HG03280 (cell line): ENCODE measurements at regions not wholly inside any gene's neighbourhood (a gene's known extent, or its start where the extent isn't known, plus 50 kb on each side); places are given as distances from the start of the nearest gene placed in this dataset.
"Not testable (repeated sequence)": the region's sequence is repeated elsewhere in the genome, so short reads cannot be mapped to it uniquely, and the experiment has no call there.

Experiments
- ATAC-seq: cut with Tn5 transposase; IDR thresholded peaks from one replicate; pipeline ENCODE4 v1.9.1; 2021; ENCODE audit warnings: mild to moderate bottlenecking, moderate library complexity; ENCODE audit not compliant: unreplicated experiment

GRCh38 chr17:77332981-77333685, 192.4 kb downstream of the SEC14L1 start:
- no peak for ATAC-seq

DNA sequence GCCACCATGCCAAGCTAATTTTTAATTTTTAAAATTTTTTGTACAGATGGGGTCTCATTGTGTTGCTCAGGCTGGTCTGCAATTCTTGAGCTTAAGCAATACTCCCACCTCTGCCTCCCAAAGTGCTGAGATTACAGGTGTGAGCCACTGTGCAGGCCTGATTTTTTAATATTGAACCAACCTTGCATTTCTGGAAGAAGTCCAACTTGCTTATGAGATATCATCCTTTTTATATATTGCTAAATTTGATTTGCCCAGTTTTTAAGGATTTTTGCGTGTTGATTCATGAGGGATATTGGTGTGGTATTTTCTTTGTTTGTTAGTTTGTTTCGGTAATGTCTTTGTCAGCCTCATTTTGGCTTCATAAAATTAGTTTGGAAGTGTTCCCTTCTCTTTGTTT, 196.4 kb downstream of the SEC14L1 start:
- no peak for ATAC-seq

DNA sequence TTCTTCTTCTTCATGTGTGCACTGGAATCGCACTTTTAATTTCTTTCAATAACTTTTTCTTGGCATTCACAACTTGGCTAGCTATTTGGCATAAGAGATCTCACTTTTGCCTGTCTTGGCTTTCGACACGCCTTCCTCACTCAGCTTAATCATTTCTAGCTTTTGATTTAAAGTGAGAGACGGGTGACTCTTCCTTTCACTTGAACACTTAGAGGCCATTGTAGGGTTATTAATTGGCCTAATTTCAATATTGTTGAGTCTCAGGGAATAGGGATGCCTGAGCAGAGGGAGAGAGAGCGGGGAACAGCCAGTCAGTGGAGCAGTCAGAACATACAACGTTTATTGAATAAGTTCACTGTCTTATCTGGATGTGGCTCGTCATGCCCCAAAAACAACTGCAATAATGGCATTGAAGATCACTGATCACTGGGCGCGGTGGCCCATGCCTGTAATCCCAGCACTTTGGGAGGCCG, 200.3 kb downstream of the SEC14L1 start:
- ATAC-seq = no peak

- ATAC-seq = not testable (repeated sequence)
Measured at GRCh38 chr17:77342656-77342990, 201.9 kb downstream of the SEC14L1 start.

DNA sequence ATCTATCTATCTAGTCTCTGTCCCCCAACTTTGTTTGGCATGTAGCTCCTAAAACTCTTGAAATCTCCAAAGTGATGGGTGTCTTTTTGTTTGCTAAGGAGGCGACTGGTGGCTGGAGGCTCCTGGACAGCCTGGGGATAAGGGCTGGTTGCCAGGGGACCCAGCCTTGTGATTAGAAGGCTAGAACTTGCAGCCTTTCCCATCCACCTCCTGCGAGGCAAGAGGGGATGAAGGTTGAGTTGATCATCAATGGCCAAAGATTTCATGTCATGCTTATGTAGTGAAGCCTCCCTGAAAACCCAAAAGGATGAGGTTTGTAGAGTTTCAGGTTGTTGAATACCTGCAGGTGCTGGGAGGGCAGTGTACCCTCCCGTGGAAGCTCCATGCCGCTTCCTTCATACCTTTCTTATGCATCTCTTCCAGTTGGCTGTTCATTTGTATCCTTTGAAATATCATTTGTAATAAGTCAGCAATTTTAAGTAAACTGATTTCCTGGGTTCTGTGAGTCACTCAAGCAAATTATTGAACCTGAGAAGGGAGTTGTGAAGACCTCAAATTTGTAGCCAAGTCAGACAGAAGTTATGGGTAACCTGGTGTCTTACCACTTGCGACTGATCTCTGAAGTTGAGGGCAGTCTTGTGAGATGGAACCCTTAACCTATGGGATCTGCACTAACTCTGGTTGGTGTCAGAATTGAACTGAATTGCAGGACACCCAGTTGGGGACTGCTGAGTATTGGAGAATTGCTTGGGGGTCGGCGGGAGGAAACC, 202.4 kb downstream of the SEC14L1 start:
- ATAC-seq = no peak

DNA sequence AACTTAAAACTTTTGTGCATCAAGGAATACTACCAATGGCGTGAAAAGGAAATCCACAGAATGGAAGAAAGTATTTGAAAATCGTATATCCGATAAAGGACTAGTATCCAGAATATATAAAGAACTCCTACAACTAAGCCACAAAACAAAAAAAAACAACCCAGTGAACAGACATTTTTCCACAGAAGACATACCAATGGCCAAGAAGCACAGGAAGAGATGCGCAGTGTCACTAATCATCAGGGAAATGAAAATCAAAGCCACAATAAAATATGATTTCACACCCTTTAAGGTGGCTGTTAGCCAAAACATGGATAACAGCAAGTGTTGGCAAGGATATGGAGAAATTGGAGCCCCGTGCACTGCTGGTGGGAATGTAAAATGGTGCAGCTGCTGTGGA, 203.3 kb downstream of the SEC14L1 start:
- no peak for ATAC-seq

- ATAC-seq = no peak
Measured at GRCh38 chr17:77345260-77345910, 204.6 kb downstream of the SEC14L1 start.

DNA sequence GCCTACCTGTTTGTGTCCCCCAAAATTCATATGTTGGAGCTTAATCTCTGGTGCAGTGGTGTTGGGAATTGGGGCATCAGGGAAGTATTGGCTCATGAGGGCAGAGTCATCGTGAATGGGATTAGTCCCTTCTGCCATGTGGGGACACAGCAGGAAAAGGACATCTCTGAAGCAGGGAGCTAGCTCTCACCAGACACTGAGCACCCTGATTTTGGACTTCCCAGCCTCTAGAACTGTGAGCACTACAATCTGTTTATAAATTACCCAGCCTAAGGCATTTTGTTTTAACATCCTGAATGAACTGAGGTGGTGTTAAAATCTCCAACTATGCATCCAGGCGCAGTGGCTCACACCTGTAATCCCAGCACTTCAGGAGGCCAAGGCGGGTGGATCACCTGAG, 206.0 kb downstream of the SEC14L1 start:
- ATAC-seq = no peak

- ATAC-seq = no peak
Measured at GRCh38 chr17:77347544-77347943, 206.8 kb downstream of the SEC14L1 start.

DNA sequence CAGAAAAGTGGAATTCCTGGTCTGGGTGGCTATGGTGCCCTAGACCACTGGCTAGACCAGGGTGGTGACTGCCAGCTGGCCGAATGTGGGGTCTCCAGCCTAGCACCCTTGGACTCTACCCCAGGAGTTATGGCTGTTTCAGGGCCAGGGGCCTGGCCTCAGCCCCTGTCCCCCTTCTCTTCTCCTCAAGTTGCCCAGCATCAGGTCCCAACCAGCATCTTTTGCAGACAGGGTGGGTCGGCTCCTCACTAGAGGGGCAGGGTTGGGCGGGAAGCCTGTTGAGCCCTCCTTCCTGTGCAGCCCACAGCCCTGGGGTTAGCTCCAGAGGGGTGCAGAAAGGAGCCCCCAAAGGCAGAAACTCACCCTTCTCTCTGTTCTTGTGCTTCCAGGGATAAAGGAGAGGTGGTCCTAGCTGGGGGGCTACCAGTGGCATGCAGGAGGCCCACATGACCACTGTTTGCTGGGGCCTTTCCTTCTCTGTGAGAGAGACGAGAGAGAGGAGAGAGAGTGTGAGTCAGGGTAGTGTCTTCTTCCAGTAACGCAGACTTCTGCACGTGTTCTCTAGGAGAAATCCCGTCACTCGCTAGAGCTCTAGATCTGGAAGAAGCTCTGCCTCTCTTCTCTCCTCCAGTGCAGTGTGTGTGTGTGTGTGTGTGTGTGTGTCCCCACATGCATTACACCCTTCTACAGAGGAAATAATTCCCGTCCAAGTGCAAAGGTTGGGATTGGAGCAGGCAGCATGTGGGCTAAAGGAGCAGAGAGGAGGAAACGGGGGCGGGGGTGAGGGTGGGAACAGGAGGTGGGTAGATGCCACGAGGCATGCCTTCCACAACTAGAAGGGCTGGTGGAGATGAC, 209.4 kb downstream of the SEC14L1 start:
- ATAC-seq = no peak

GRCh38 chr17:77352441-77352840, 211.7 kb downstream of the SEC14L1 start:
- ATAC-seq = no peak

DNA sequence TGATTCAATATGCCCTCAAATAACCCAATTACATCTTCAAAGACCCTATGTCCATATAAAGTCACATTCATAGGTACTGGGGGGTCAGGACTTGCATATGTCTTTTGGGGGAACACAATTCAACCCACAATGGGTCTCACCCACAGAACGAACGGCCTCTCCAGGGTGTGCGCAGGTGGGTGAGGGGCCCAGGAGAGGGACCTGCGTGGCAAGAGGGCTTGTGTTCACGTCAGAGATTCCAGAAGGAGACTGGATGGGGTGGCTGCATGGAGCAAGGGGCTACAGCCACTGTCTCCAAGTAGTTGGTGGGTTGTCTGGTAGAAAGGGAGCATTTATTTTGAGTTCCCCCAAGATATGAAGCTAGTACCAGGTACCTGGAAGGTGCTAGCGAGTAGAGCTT, 212.2 kb downstream of the SEC14L1 start:
- no peak for ATAC-seq

GRCh38 chr17:77353684-77354419, 213.1 kb downstream of the SEC14L1 start:
- ATAC-seq = no peak

GRCh38 chr17:77354420-77354669, 213.6 kb downstream of the SEC14L1 start:
- ATAC-seq = no peak

DNA sequence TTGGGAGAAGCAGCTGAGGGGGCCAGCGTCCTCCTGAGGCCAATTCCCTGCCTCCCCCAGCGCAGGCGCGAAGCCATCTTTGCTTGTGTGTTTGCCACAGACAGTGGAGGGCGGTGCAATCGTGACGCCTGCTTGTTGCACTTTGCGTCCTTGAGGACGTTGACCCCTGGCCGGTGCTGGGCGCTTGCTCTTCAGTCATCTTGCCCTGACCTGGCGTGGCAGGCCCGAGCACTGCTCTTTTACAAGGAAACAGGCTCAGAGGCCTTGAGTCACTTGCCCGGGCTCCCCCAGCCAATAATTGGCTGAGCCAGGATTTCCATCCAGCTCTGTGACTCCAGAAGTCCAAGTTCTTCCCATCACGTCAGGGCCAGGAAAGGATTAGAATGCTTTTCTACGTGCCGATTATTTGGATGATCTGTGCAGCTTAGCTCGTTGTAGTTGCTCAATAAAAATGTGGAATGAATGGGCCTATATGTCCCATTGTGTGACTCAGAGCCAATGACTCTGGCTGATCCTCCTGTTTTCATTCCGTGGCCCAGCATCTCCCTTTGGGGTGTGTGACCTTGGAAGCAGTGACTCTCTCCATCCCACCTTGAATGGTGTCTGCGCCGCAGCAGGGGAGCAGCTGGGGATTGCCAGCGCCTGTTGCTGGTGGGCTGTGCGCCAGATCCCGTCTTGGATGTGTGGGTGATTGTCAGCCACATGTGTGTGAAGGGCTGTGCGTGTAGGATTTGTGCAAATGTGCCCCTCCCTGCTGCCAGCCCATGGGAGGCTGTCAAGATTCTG, 214.1 kb downstream of the SEC14L1 start:
- ATAC-seq = no peak

- ATAC-seq = no peak
Measured at GRCh38 chr17:77356109-77356689, 215.4 kb downstream of the SEC14L1 start.

GRCh38 chr17:77356690-77357201, 216.0 kb downstream of the SEC14L1 start:
- no peak for ATAC-seq

- no peak for ATAC-seq
Measured at GRCh38 chr17:77358801-77359200, 218.0 kb downstream of the SEC14L1 start.

- no peak for ATAC-seq
Measured at GRCh38 chr17:77359236-77359635, 218.5 kb downstream of the SEC14L1 start.
